ENCODE measurements at regions not wholly inside any gene's neighbourhood (a gene's known extent, or its start where the extent isn't known, plus 50 kb on each side); places are given as distances from the start of the nearest gene placed in this dataset.
A peak's percentile ranks its signal among the peaks of the same experiment; 100 is the strongest.
"Not testable (repeated sequence)": the region's sequence is repeated elsewhere in the genome, so short reads cannot be mapped to it uniquely, and the experiment has no call there.

DNA sequence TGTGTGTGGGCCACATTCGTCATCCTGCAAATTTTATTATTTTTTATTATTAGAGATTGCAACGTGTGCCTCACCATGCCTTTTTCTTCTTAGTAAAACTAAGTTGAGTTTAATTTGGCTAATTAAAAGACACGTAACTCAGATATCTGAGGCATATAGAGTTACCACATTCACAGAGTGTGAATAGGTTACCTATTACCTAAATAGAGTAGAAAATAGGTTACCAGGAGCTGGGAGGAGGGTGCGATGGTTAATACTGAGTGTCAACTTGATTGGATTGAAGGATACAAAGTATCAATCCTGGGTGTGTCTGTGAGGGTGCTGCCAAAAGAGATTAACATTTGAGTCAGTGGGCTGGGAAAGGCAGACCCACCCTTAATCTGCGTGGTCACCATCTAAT is 116.3 kb upstream of the CARD11 start:
- H3K36me3 ChIP-seq (replicated peaks); H3K27me3 ChIP-seq (ENCODE audit: low read depth); in situ Hi-C loops (cut with MboI; ENCODE audit: low sequenced_read_pairs); H3K9me3 ChIP-seq; DNase-seq (ENCODE audit: low spot score in 2 of 2); H3K4me1 ChIP-seq; H3K4me3 ChIP-seq: not testable (repeated sequence)

- in situ Hi-C loops (cut with MboI; ENCODE audit: low sequenced_read_pairs) = no loop called here
- Histone ChIP-seq H3K4me3 (no peak overlapping the region), H3K36me3 (replicated peaks) (no peaks in the 10 kb centered on the region), H3K9me3 (no peaks in the 10 kb centered on the region), H3K4me1 (no peaks in the 10 kb centered on the region), H3K27me3 (ENCODE audit: low read depth) (no peaks in the 10 kb centered on the region)
- peak in 1 of 2 experiments; percentile 25 for DNase-seq (ENCODE audit: low spot score in 2 of 2)
Measured at GRCh38 chr7:3162289-3162688, 118.6 kb upstream of the CARD11 start.

DNA sequence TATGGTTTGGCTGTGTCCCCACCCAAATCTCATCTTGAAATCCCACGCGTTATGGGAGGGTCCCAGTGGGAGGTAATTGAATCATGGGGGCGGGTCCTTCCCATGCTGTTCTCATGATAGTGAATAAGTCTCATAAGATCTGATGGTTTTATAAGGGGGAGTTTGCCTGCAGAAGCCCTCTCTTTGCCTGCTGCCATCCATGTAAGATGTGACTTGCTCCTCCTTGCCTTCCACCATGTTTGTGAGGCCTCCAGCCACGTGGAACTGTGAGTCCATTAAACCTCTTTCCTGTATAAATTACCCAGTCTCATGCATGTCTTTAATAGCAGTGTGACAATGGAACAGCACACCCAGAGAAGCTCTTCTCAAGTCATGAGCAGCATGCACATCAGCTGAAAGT is 119.1 kb upstream of the CARD11 start:
- H3K4me3 ChIP-seq; H3K27me3 ChIP-seq (ENCODE audit: low read depth); H3K36me3 ChIP-seq (replicated peaks); H3K9me3 ChIP-seq; DNase-seq (ENCODE audit: low spot score in 2 of 2); H3K4me1 ChIP-seq; in situ Hi-C loops (cut with MboI; ENCODE audit: low sequenced_read_pairs): not testable (repeated sequence)

DNA sequence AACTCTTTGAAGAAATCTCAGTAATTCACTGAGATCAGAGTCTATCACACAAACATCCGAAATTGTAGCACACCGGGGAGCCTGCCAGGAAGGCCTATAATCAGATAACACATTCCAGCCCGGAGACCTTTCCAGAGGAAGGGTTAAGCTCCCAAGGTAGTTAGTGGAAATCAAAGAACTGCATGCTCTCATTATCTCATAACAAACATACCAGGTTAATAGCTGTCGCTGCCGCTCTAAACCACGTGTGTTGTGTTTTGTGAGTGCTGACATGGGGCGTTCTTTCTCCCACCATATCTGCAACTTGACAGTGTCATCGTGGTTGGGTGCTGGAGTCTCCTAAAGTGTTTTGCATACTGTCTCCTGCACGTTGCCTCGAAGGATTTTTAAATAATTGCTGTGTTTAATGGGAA is 120.7 kb upstream of the CARD11 start:
- in situ Hi-C loops (cut with MboI; ENCODE audit: low sequenced_read_pairs) = no loop called here
- H3K27me3 ChIP-seq (ENCODE audit: low read depth) = no peaks in the 10 kb centered on the region
- H3K4me1 ChIP-seq = no peaks in the 10 kb centered on the region
- H3K9me3 ChIP-seq = no peaks in the 10 kb centered on the region
- no peaks in the 10 kb centered on the region for H3K36me3 ChIP-seq (replicated peaks)
- H3K4me3 ChIP-seq = no peak overlapping the region
- DNase-seq (ENCODE audit: low spot score in 2 of 2) = no peak

DNA sequence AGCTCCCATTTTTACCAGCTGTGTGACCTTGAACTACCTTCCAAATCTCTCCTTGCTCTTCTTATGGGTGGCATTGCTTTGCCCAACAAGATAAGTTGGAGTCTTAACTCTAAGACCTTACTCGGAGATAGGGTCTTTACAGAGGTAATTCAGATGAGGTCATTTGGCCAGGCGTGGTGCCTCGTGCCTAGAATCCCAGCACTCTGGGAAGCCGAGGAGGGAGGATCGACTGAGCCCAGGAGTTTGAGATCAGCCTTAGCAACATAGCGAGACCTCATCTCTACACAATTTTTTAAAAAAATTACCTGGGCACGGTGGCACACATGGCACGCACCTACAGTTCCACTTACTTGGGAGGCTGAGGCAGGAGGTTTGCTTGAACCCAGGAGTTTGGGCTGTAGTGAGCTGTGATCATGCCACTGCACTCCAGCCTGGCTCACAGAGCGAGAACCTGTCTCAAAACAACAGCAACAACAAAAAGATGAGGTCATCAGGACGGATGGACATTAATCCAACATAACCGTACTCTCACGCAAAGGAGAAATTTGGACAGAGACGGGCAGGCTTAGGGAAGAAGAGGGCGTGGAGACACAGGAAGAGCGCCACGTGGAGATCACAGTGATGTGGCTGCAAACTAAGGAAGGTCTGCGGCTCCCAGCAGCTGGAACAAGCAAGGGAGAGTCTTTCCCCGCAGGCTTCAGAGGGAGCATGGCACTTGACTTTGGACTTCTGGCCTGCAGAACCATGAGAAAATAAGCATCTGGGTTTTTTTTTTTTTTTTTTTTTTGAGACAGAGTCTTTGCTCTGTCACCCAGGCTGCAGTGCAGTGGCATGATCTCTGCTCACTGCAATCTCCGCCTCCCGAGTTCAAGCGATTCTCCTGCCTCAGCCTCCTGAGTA is 122.3 kb upstream of the CARD11 start:
- in situ Hi-C loops (cut with MboI; ENCODE audit: low sequenced_read_pairs) = no loop called here

GRCh38 chr7:3167551-3167950 is 123.9 kb upstream of the CARD11 start:
- no peaks in the 10 kb centered on the region for H3K4me1 ChIP-seq
- in situ Hi-C loops (cut with MboI; ENCODE audit: low sequenced_read_pairs) = no loop called here
- H3K4me3 ChIP-seq = no peak overlapping the region
- H3K9me3 ChIP-seq = no peaks in the 10 kb centered on the region
- no peaks in the 10 kb centered on the region for H3K36me3 ChIP-seq (replicated peaks)
- no peak for DNase-seq (ENCODE audit: low spot score in 2 of 2)
- no peaks in the 10 kb centered on the region for H3K27me3 ChIP-seq (ENCODE audit: low read depth)

More for the DNA sequence above, 122.3 kb upstream of the CARD11 start:
- Histone ChIP-seq H3K4me3 (no peak overlapping the region), H3K36me3 (replicated peaks) (no peaks in the 10 kb centered on the region), H3K9me3 (no peaks in the 10 kb centered on the region), H3K4me1 (no peaks in the 10 kb centered on the region), H3K27me3 (ENCODE audit: low read depth) (no peaks in the 10 kb centered on the region)
- DNase-seq (ENCODE audit: low spot score in 2 of 2) = no peak

GRCh38 chr7:3168370-3168769 is 124.7 kb upstream of the CARD11 start:
- Histone ChIP-seq H3K27me3 (ENCODE audit: low read depth) (no peaks in the 10 kb centered on the region), H3K9me3 (no peaks in the 10 kb centered on the region), H3K4me3 (no peak overlapping the region), H3K36me3 (replicated peaks) (no peaks in the 10 kb centered on the region), H3K4me1 (no peaks in the 10 kb centered on the region)
- no peak for DNase-seq (ENCODE audit: low spot score in 2 of 2)
- in situ Hi-C loops (cut with MboI; ENCODE audit: low sequenced_read_pairs) = no loop called here

DNA sequence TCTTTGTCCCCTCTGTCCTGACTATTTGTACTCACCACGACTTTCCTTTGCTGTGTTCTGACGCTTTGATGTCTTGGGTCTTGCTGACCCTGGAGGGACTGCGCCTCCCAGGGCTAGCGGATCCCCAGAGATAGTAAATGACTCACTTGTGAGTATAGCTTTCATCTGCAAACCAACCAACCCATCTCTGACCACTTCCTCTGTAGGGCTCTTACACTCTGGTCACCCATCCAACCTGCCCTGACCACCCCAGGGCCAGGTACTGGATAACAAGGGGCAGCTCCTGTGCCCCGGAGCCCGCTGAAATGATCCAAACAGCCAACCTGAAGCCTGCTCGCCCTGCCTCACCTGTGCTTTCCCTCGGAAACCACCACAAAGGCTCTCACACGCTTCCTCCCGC is 125.2 kb upstream of the CARD11 start:
- no peaks in the 10 kb centered on the region for H3K27me3 ChIP-seq (ENCODE audit: low read depth)
- no peaks in the 10 kb centered on the region for H3K36me3 ChIP-seq (replicated peaks)
- H3K4me3 ChIP-seq = no peak overlapping the region
- H3K9me3 ChIP-seq = no peaks in the 10 kb centered on the region
- no peaks in the 10 kb centered on the region for H3K4me1 ChIP-seq
- no peak for DNase-seq (ENCODE audit: low spot score in 2 of 2)
- in situ Hi-C loops (cut with MboI; ENCODE audit: low sequenced_read_pairs) = no loop called here

DNA sequence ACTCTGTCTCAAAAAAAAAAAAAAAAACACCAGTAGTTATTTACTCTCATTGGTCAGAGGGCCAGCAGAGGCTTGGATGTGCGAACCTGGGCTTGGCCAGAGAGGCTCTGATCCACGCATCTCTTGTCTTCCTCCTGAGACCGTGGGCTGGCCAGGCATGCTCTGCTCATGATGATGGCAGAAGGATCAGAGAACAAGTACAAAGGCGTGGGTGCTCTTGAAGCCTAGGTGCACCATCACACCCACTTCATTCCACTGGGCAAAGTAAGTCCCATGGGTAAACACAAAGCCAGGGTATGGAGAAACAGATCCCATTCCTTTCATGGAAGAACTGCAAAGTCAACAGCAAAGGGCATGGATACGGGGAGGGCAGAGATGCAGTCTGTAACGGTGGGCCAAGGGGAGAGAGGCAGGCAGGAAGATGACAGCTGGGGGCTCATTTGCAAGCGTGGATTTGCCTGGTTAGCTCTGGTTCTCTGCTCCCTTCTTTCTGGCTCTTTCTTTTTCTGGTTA is 128.2 kb upstream of the SDK1 start:
- Histone ChIP-seq H3K4me1 (no peaks in the 10 kb centered on the region), H3K4me3 (no peak overlapping the region), H3K9me3 (no peaks in the 10 kb centered on the region), H3K36me3 (replicated peaks) (no peaks in the 10 kb centered on the region), H3K27me3 (ENCODE audit: low read depth) (no peaks in the 10 kb centered on the region)
- DNase-seq (ENCODE audit: low spot score in 2 of 2) = no peak
- in situ Hi-C loops (cut with MboI; ENCODE audit: low sequenced_read_pairs) = no loop called here

GRCh38 chr7:3174515-3175284 is 126.4 kb upstream of the SDK1 start:
- DNase-seq (ENCODE audit: low spot score in 2 of 2) = no peak
- no peaks in the 10 kb centered on the region for H3K27me3 ChIP-seq (ENCODE audit: low read depth)
- no peaks in the 10 kb centered on the region for H3K4me1 ChIP-seq
- H3K36me3 ChIP-seq (replicated peaks) = no peaks in the 10 kb centered on the region
- H3K4me3 ChIP-seq = no peak overlapping the region
- H3K9me3 ChIP-seq = no peaks in the 10 kb centered on the region
- in situ Hi-C loops (cut with MboI; ENCODE audit: low sequenced_read_pairs) = no loop called here

- no peaks in the 10 kb centered on the region for H3K4me1 ChIP-seq
- no peaks in the 10 kb centered on the region for H3K9me3 ChIP-seq
- H3K4me3 ChIP-seq = no peak overlapping the region
- no peak for DNase-seq (ENCODE audit: low spot score in 2 of 2)
- no peaks in the 10 kb centered on the region for H3K27me3 ChIP-seq (ENCODE audit: low read depth)
- H3K36me3 ChIP-seq (replicated peaks) = no peaks in the 10 kb centered on the region
- in situ Hi-C loops (cut with MboI; ENCODE audit: low sequenced_read_pairs) = no loop called here
Measured at GRCh38 chr7:3175285-3175902, 125.7 kb upstream of the SDK1 start.

DNA sequence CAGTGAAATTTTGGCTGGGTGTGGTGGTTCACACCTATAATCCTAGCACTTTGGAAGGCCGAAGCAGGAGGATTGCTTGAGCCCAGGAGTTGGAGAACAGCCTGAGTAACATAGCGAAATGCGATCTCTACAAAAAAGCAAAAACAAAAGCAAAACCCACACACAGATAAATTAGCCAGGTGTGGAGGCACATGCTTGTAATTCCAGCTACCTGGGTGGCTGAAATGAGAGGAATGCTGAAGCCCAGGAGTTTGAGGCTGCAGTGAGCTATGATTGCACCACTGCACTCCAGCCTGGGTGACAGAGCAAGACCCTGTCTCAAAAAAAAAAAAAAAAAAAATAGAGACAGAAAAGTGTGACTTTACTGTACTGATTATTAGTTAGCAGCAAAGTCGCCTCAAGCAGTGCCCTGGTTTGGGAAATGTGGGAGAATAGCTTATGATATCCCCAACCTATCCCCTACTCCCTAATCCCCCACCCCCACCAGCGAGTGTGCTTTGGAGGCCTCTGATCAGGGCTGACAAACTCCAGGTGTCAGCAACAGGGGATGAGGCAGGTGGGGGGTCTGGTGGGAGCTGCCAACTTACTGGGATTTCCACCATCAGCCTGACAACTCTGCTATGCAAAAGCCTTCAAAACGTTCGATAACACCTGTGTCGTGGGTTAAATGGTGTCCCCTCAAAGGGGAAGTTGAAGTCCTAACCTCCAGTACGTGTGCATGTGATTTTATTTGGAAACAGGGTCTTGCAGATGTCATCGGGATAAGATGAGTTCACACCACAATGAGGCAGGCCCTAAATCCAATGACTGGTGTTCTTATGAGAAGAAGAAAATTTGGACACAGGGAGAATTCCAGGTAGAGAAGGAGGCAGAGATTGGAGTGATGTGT is 124.7 kb upstream of the SDK1 start:
- in situ Hi-C loops (cut with MboI; ENCODE audit: low sequenced_read_pairs) = no loop called here
- H3K27me3 ChIP-seq (ENCODE audit: low read depth) = no peaks in the 10 kb centered on the region

GRCh38 chr7:3177271-3177670 is 123.8 kb upstream of the SDK1 start:
- no peak for DNase-seq (ENCODE audit: low spot score in 2 of 2)
- Histone ChIP-seq H3K27me3 (ENCODE audit: low read depth) (no peaks in the 10 kb centered on the region), H3K4me3 (no peak overlapping the region), H3K4me1 (no peaks in the 10 kb centered on the region), H3K36me3 (replicated peaks) (no peaks in the 10 kb centered on the region), H3K9me3 (no peaks in the 10 kb centered on the region)
- in situ Hi-C loops (cut with MboI; ENCODE audit: low sequenced_read_pairs) = no loop called here

More for the DNA sequence above, 124.7 kb upstream of the SDK1 start:
- no peak for DNase-seq (ENCODE audit: low spot score in 2 of 2)
- Histone ChIP-seq H3K4me1 (no peaks in the 10 kb centered on the region), H3K36me3 (replicated peaks) (no peaks in the 10 kb centered on the region), H3K9me3 (no peaks in the 10 kb centered on the region), H3K4me3 (no peak overlapping the region)

Data from HAP-1 (cell line).